ENCODE measurements at regions not wholly inside any gene's neighbourhood (a gene's known extent, or its start where the extent isn't known, plus 50 kb on each side); places are given as distances from the start of the nearest gene placed in this dataset.

- no peaks in the 10 kb centered on the region for H3K4me1 ChIP-seq
- H3K27ac ChIP-seq, result no peak overlapping the region
- no peak for DNase-seq
- 40 to 53% (median 49%) methylated on average over 1 of the region's 1 CpG for WGBS, 4 donors
- ATAC-seq, result no peak
- H3K4me3 ChIP-seq, result no peak overlapping the region
- no peaks in the 10 kb centered on the region for H3K27me3 ChIP-seq
- intact Hi-C loops (cut with DNase I), result no loop called here
- TF ChIP-seq POLR2A (IDR thresholded peaks at IDR 0.05), result no peak
- TF ChIP-seq, protein P1, sequence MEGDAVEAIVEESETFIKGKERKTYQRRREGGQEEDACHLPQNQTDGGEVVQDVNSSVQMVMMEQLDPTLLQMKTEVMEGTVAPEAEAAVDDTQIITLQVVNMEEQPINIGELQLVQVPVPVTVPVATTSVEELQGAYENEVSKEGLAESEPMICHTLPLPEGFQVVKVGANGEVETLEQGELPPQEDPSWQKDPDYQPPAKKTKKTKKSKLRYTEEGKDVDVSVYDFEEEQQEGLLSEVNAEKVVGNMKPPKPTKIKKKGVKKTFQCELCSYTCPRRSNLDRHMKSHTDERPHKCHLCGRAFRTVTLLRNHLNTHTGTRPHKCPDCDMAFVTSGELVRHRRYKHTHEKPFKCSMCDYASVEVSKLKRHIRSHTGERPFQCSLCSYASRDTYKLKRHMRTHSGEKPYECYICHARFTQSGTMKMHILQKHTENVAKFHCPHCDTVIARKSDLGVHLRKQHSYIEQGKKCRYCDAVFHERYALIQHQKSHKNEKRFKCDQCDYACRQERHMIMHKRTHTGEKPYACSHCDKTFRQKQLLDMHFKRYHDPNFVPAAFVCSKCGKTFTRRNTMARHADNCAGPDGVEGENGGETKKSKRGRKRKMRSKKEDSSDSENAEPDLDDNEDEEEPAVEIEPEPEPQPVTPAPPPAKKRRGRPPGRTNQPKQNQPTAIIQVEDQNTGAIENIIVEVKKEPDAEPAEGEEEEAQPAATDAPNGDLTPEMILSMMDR (IDR thresholded peaks at IDR 0.05), result no peak
- H3K9me3 ChIP-seq, result no peaks in the 10 kb centered on the region
- H3K36me3 ChIP-seq, result no peaks in the 10 kb centered on the region
These were observed 93.2 kb downstream of the MC4R start for GRCh38 chr18:60279391-60279790.

DNA sequence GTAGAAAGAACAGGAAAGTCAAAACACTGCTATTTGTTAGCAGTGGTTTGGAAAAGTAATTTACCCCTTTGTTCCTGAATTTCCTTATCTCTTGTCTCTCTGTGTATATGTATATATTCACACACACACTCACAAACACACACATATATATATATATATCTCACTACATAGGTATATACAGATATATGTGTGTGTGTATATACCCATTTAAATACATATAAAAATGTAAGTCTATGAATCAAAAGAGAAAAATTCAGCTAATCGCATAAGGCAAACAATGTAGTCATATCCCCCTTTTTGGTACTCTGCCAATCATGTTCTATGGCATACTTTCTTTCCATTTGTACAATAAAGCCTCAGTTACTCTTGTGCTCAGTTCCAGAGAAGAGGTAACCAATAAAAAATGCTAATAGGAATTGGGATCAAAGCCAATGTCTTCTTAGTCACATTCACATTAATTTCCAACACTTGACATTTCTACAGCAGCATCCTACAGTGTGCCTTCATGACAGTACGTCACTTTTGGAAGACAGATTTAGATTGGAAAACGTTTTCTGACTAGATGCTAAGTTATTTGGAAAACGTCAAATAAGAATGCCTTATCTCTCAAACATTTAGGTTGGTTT, 94.6 kb downstream of the MC4R start:
- H3K4me1 ChIP-seq, result no peaks in the 10 kb centered on the region
- no peak overlapping the region for H3K27ac ChIP-seq
- no peaks in the 10 kb centered on the region for H3K27me3 ChIP-seq
- H3K36me3 ChIP-seq, result no peaks in the 10 kb centered on the region
- H3K4me3 ChIP-seq, result no peak overlapping the region
- DNase-seq (no peak), ATAC-seq (no peak)
- no peak for TF ChIP-seq POLR2A (IDR thresholded peaks at IDR 0.05)
- TF ChIP-seq, protein P1 (IDR thresholded peaks at IDR 0.05), result no peak
- H3K9me3 ChIP-seq, result peaks cover 0 to 6% (median 2%) of the 10 kb centered on the region in 12 donors
- 51 to 60% (median 57%) methylated on average over 4 of the region's 4 CpGs for WGBS, 4 donors
- intact Hi-C loops (cut with DNase I), result no loop called here

DNA sequence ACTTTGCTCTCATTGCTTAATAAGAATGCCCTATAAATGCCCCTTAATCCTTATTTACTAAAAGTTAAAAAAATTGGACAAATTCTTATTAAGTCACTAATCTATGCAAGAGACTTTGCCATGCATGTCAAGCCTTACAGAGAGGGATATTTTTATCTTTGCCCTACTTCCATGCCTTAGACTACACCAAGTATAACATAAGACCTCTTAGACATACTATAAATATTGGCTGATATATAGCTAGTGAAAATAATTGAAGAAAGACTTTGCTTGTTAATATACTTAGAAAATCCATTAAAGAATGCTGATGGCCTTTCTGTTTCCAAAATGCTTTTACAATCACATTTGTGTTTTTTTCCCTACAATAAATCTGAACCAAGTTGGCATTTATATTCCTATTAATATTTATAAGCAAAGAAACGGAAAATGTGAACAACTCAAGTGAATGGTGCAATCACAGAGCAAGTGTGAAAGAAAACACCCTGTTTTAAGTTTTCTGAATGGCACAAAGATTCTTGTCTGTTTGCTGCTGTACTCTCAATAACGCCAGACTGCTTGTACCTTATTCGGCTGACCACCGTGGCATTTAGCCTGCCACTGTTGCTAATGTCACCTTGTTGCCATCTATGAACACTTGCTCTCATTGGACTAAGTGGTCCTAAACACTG, 105.0 kb downstream of the MC4R start:
- no peak overlapping the region for H3K4me3 ChIP-seq

DNA sequence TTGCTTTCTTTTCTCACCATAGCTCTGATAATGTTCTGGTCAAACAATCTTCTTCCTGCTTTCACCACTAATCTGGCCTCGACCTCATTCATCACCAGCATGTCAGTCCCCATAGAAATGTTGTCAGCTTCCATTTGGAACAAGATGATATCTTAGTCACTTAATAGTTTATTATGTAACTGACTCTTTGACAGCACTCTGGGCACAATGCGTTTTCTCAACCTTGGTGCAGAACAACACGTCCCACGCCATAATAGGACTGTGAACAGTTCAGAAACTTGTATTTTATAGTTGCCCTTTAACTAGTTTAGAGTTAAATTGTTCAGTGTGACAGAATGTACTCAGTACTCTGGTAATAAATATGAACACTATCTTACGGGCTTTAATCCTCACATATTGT, 106.0 kb downstream of the MC4R start:
- H3K27me3 ChIP-seq, result no peaks in the 10 kb centered on the region
- H3K4me1 ChIP-seq, result no peaks in the 10 kb centered on the region
- WGBS, 4 donors, result 43 to 66% (median 54%) methylated on average over 5 of the region's 5 CpGs
- DNase-seq (no peak), ATAC-seq (no peak)
- H3K4me3 ChIP-seq, result no peak overlapping the region
- H3K9me3 ChIP-seq, result peaks cover 0 to 13% (median 0%) of the 10 kb centered on the region in 12 donors
- intact Hi-C loops (cut with DNase I), result no loop called here
- no peak overlapping the region for H3K27ac ChIP-seq
- TF ChIP-seq, protein P1 (IDR thresholded peaks at IDR 0.05), result no peak
- TF ChIP-seq POLR2A (IDR thresholded peaks at IDR 0.05), result no peak
- H3K36me3 ChIP-seq, result no peaks in the 10 kb centered on the region

More for the DNA sequence above, 105.0 kb downstream of the MC4R start:
- Histone ChIP-seq H3K9me3 (peaks cover 0 to 16% (median 0%) of the 10 kb centered on the region in 12 donors), H3K4me1 (no peaks in the 10 kb centered on the region), H3K27me3 (no peaks in the 10 kb centered on the region), H3K27ac (no peak overlapping the region), H3K36me3 (no peaks in the 10 kb centered on the region)
- DNase-seq (no peak), ATAC-seq (no peak)
- TF ChIP-seq POLR2A (IDR thresholded peaks at IDR 0.05), result no peak
- TF ChIP-seq, protein P1 (IDR thresholded peaks at IDR 0.05), result no peak
- WGBS, 4 donors, result 75 to 81% (median 79%) methylated on average over 4 of the region's 4 CpGs
- intact Hi-C loops (cut with DNase I), result no loop called here

Measured in heart left ventricle (tissue), 16 donors.